Lung (tissue), 11 donors: ENCODE measurements at regions not wholly inside any gene's neighbourhood (a gene's known extent, or its start where the extent isn't known, plus 50 kb on each side); places are given as distances from the start of the nearest gene placed in this dataset.

Experiments
- ATAC-seq: fragments of 200-7000 bp; cut with Tn5 transposase; one replicate; pipeline ENCODE4 v1.9.1; 2020; ENCODE audit warnings: moderate number of reproducible peaks; ENCODE audit not compliant: insufficient read depth, low FRiP score
- DNase-seq, 3 donors: peaks; one replicate each; pipeline ENCODE4 v3.0.0-alpha.2; 2013 to 2017
- H3K27ac ChIP-seq, 2 donors: one replicate each; pipeline ENCODE4 v1.5.1; 2013; ENCODE audit warnings: mild to moderate bottlenecking in 2 of 2, moderate library complexity in 2 of 2, control low read depth in 1 of 2, inconsistent platforms in 1 of 2, low read depth in 1 of 2, low read length in 1 of 2
- H3K27me3 ChIP-seq, 3 donors: one replicate each; pipeline ENCODE4 v1.5.1; 2013; ENCODE audit warnings: low read length in 2 of 3; ENCODE audit not compliant: control insufficient read depth in 3 of 3, insufficient read depth in 3 of 3
- H3K36me3 ChIP-seq, 4 donors: one replicate each; pipeline ENCODE4 v1.5.1; 2013; ENCODE audit warnings: low read length in 4 of 4, mild to moderate bottlenecking in 1 of 4, moderate library complexity in 1 of 4; ENCODE audit not compliant: control insufficient read depth in 4 of 4, insufficient read depth in 4 of 4
- H3K4me1 ChIP-seq, 5 donors: one replicate each; pipeline ENCODE4 v1.5.1; 2013; ENCODE audit warnings: low read length in 5 of 5, mild to moderate bottlenecking in 2 of 5, moderate library complexity in 1 of 5; ENCODE audit not compliant: control insufficient read depth in 5 of 5, insufficient read depth in 5 of 5
- H3K4me3 ChIP-seq: one replicate; pipeline ENCODE4 v1.5.1; 2013; ENCODE audit warnings: mild to moderate bottlenecking, control low read depth, moderate library complexity
- H3K9ac ChIP-seq, 2 donors: one replicate each; pipeline ENCODE4 v1.5.1; 2013; ENCODE audit warnings: low read length in 2 of 2, control low read depth in 1 of 2; ENCODE audit not compliant: insufficient read depth in 1 of 2
- H3K9me3 ChIP-seq, 4 donors: one replicate each; pipeline ENCODE4 v1.5.1; 2013; ENCODE audit warnings: low read length in 3 of 4, mild to moderate bottlenecking in 1 of 4, moderate library complexity in 1 of 4; ENCODE audit not compliant: control insufficient read depth in 4 of 4, insufficient read depth in 3 of 4
- CTCF ChIP-seq: IDR thresholded peaks from 2 replicates; pipeline ENCODE4 v1.5.1; 2012; ENCODE audit warnings: mild to moderate bottlenecking; ENCODE audit errors: control extremely low read depth, extremely low read depth
- WGBS, 2 donors: extraction: QIAGEN DNeasy Blood & Tissue Kit; methylation state at CpG; one replicate each; pipeline ENCODE4 v1.1.7; 2013; 5-methylcytosine and 5-hydroxymethylcytosine counted together
- donor health status: control.
- donor health status: control.
- donor health status: Bipolar disorder and iron deficiency.
- donor health status: healthy.
- donor health status: DM: yes; HTN: yes; CAD: no.

GRCh38 chr11:119530509-119530908, 107.5 kb upstream of the THY1 start:
- WGBS, 2 donors = 71 to 78% methylated on average over 6 of the region's 6 CpGs
- no peak overlapping the region for H3K4me3 ChIP-seq
- no peak overlapping the region for H3K27ac ChIP-seq
- no peaks in the 10 kb centered on the region for H3K4me1 ChIP-seq
- no peak for ATAC-seq
- no peak for TF ChIP-seq CTCF
- no peak for DNase-seq
- no peak overlapping the region for H3K9ac ChIP-seq
- H3K36me3 ChIP-seq = no peaks in the 10 kb centered on the region
- H3K27me3 ChIP-seq = peaks cover 0 to 6% (median 2%) of the 10 kb centered on the region in 3 donors
- H3K9me3 ChIP-seq = no peaks in the 10 kb centered on the region

- Histone ChIP-seq H3K27ac (no peak overlapping the region), H3K4me1 (no peaks in the 10 kb centered on the region), H3K9me3 (no peaks in the 10 kb centered on the region), H3K4me3 (no peak overlapping the region), H3K27me3 (peaks cover 0 to 8% (median 2%) of the 10 kb centered on the region in 3 donors), H3K9ac (no peak overlapping the region), H3K36me3 (no peaks in the 10 kb centered on the region)
- ATAC-seq (no peak), DNase-seq (no peak)
- no peak for TF ChIP-seq CTCF
- 41 to 65% methylated on average over 4 of the region's 4 CpGs for WGBS, 2 donors
Observed at GRCh38 chr11:119529936-119530335, 107.0 kb upstream of the THY1 start.

- 82 to 86% methylated on average over 11 of the region's 11 CpGs for WGBS, 2 donors
- Histone ChIP-seq H3K4me1 (no peaks in the 10 kb centered on the region), H3K27ac (no peak overlapping the region), H3K9me3 (no peaks in the 10 kb centered on the region), H3K36me3 (no peaks in the 10 kb centered on the region), H3K9ac (no peak overlapping the region), H3K4me3 (no peak overlapping the region), H3K27me3 (peaks cover 0 to 11% (median 2%) of the 10 kb centered on the region in 3 donors)
- TF ChIP-seq CTCF = no peak
- ATAC-seq (no peak), DNase-seq (no peak)
Observed at GRCh38 chr11:119529063-119529845, 106.3 kb upstream of the THY1 start.

- Histone ChIP-seq H3K9me3 (no peaks in the 10 kb centered on the region), H3K9ac (no peak overlapping the region), H3K36me3 (no peaks in the 10 kb centered on the region), H3K27me3 (peaks cover 0 to 9% (median 0%) of the 10 kb centered on the region in 3 donors), H3K4me3 (no peak overlapping the region), H3K27ac (no peak overlapping the region), H3K4me1 (no peaks in the 10 kb centered on the region)
- ATAC-seq (no peak), DNase-seq (no peak)
- WGBS, 2 donors = 80% methylated on average over 5 of the region's 5 CpGs
- no peak for TF ChIP-seq CTCF
Observed at GRCh38 chr11:119525867-119526196, 102.9 kb upstream of the THY1 start.
